OCI-LY7 (cell line): ENCODE measurements at regions not wholly inside any gene's neighbourhood (a gene's known extent, or its start where the extent isn't known, plus 50 kb on each side); places are given as distances from the start of the nearest gene placed in this dataset.

Source experiments
- BruUV-seq: library from RNA; stranded (reverse); fragments of 400-500 nt; replicated peaks from 2 replicates; lab custom pipeline; 2021; lab: Mats Ljungman, UMichigan
- CTCF ChIA-PET: fragments of 300-600 bp; sonication (Branson Sonifier 250); formaldehyde crosslinking; loops from one replicate; lab custom pipeline; 2022; ENCODE audit warnings: antibody characterized with exemption; ENCODE audit not compliant: unreplicated experiment; lab: Charles Lee
- POLR2A ChIA-PET: fragments of 300-600 bp; sonication (Branson Sonifier 250); formaldehyde crosslinking; loops from one replicate; lab custom pipeline; 2022; ENCODE audit warnings: antibody characterized with exemption; lab: Charles Lee
- DNase-seq: peaks from one replicate; pipeline ENCODE4 v3.0.0-alpha.2; 2015; ENCODE audit warnings: low spot score
- H2AFZ ChIP-seq: fragments of 200-600 bp; sonication (generic), shearing (Covaris generic); 2 replicates; pipeline ENCODE4 v1.6.1; 2014; ENCODE audit warnings: mild to moderate bottlenecking, antibody characterized with exemption, low read length, moderate library complexity
- H3K27ac ChIP-seq: fragments of 200-600 bp; sonication (generic); 2 replicates; pipeline ENCODE4 v1.5.1; 2014; ENCODE audit warnings: mixed run types, low read depth, mild to moderate bottlenecking, moderate library complexity, low read length, inconsistent platforms; ENCODE audit not compliant: poor library complexity, severe bottlenecking
- H3K36me3 ChIP-seq: fragments of 200-600 bp; sonication (generic); 2 replicates; pipeline ENCODE4 v1.6.1; 2014; ENCODE audit warnings: mild to moderate bottlenecking, antibody characterized with exemption, low read length, moderate library complexity, mixed read lengths; ENCODE audit not compliant: insufficient read depth
- H3K4me1 ChIP-seq: fragments of 200-600 bp; sonication (generic); 2 replicates; pipeline ENCODE4 v1.5.1; 2014; ENCODE audit warnings: mild to moderate bottlenecking, low read length; ENCODE audit not compliant: insufficient read depth, poor library complexity, severe bottlenecking
- H3K4me2 ChIP-seq: fragments of 200-600 bp; sonication (generic); 2 replicates; pipeline ENCODE4 v1.6.1; 2014; ENCODE audit warnings: mild to moderate bottlenecking, low read length
- H3K4me3 ChIP-seq: fragments of 200-600 bp; sonication (generic); 2 replicates; pipeline ENCODE4 v1.5.1; 2014; ENCODE audit warnings: mild to moderate bottlenecking, low read depth, low read length; ENCODE audit not compliant: poor library complexity, severe bottlenecking
- H3K79me2 ChIP-seq: fragments of 200-600 bp; sonication (generic); 2 replicates; pipeline ENCODE4 v1.6.1; 2016; ENCODE audit warnings: low read depth, mild to moderate bottlenecking, low read length, moderate library complexity, mixed read lengths; ENCODE audit not compliant: insufficient read depth
- H3K9me2 ChIP-seq: fragments of 200-600 bp; sonication (generic); 2 replicates; pipeline ENCODE4 v1.6.1; 2016; ENCODE audit warnings: mild to moderate bottlenecking, low read length, mixed read lengths; ENCODE audit not compliant: insufficient read depth
- H3K9me3 ChIP-seq: fragments of 200-600 bp; sonication (generic); 2 replicates; pipeline ENCODE4 v1.6.1; 2014; ENCODE audit warnings: mild to moderate bottlenecking, mixed run types, low read length, mixed read lengths
- H4K20me1 ChIP-seq: fragments of 200-600 bp; sonication (generic); 2 replicates; pipeline ENCODE4 v1.6.1; 2014; ENCODE audit warnings: mild to moderate bottlenecking, antibody characterized with exemption, low read length, moderate library complexity, mixed read lengths; ENCODE audit not compliant: insufficient read depth
- CTCF ChIP-seq: fragments of 200-600 bp; sonication (generic); conservative IDR thresholded peaks from 2 replicates; pipeline ENCODE4 v1.5.1; 2014; ENCODE audit warnings: mild to moderate bottlenecking, antibody characterized with exemption, low read length, moderate library complexity, mixed read lengths
- EZH2phosphoT487 ChIP-seq: fragments of 200-600 bp; sonication (generic); IDR thresholded peaks from 2 replicates; pipeline ENCODE4 v1.6.1; 2018; ENCODE audit warnings: low read depth, borderline replicate concordance, mild to moderate bottlenecking, mixed run types, antibody characterized with exemption, low read length, moderate library complexity, mixed read lengths
- intact Hi-C: fragments of 100-400 bp; cut with micrococcal nuclease; formaldehyde crosslinking; loops from one replicate; pipeline ENCODE4 v1.10.0; 2022; ENCODE audit not compliant: unreplicated experiment

GRCh38 chr2:223532161-223532560 is 70.0 kb downstream of the SCG2 start:
- ChIA-PET CTCF (no interaction called here), POLR2A (interaction anchor here (0.7 kb wide), 1 partner anchor 373 kb away, joined by 4 read pairs; no protein-coding TSS in a partner anchor)
- Histone ChIP-seq H4K20me1 (no peaks in the 10 kb centered on the region), H3K4me1 (no peaks in the 10 kb centered on the region), H3K4me2 (no peak overlapping the region), H3K79me2 (no peaks in the 10 kb centered on the region), H3K27ac (no peak overlapping the region), H3K4me3 (no peak overlapping the region), H3K9me2 (no peaks in the 10 kb centered on the region; the same call in 1 of the 2 replicates), H3K9me3 (no peaks in the 10 kb centered on the region), H2AFZ (no peak overlapping the region), H3K36me3 (no peaks in the 10 kb centered on the region)
- intact Hi-C loops = no loop called here
- no TSS peak for BruUV-seq
- DNase-seq = no peak
- TF ChIP-seq CTCF (no peak), EZH2phosphoT487 (no peak)

- Histone ChIP-seq H3K9me3 (no peaks in the 10 kb centered on the region), H3K4me2 (no peak overlapping the region), H3K4me1 (no peaks in the 10 kb centered on the region), H3K4me3 (no peak overlapping the region), H3K9me2 (no peaks in the 10 kb centered on the region; the same call in 1 of the 2 replicates), H3K36me3 (no peaks in the 10 kb centered on the region), H2AFZ (no peak overlapping the region), H3K27ac (no peak overlapping the region), H3K79me2 (no peaks in the 10 kb centered on the region), H4K20me1 (no peaks in the 10 kb centered on the region)
- no TSS peak for BruUV-seq
- intact Hi-C loops = no loop called here
- TF ChIP-seq CTCF = no peak
- no peak for TF ChIP-seq EZH2phosphoT487
- no peak for DNase-seq
- POLR2A ChIA-PET = interaction anchor here (0.7 kb wide), 1 partner anchor 374 kb away, joined by 4 read pairs; no protein-coding TSS in a partner anchor
- CTCF ChIA-PET = no interaction called here
These were observed 69.4 kb downstream of the SCG2 start for GRCh38 chr2:223532712-223533111.

GRCh38 chr2:223536546-223536945 is 65.6 kb downstream of the SCG2 start:
- POLR2A ChIA-PET = interaction anchor here (0.6 kb wide), 1 partner anchor 421 kb away, joined by 3 read pairs; no protein-coding TSS in a partner anchor
- Histone ChIP-seq H3K27ac (no peak overlapping the region), H3K9me3 (no peaks in the 10 kb centered on the region), H3K4me1 (no peaks in the 10 kb centered on the region), H3K79me2 (no peaks in the 10 kb centered on the region), H2AFZ (no peak overlapping the region), H3K36me3 (no peaks in the 10 kb centered on the region), H3K9me2 (no peaks in the 10 kb centered on the region; the same call in 1 of the 2 replicates), H3K4me3 (no peak overlapping the region), H3K4me2 (no peak overlapping the region), H4K20me1 (no peaks in the 10 kb centered on the region)
- BruUV-seq = no TSS peak
- intact Hi-C loops = no loop called here
- CTCF ChIA-PET = no interaction called here
- no peak for DNase-seq
- no peak for TF ChIP-seq CTCF
- no peak for TF ChIP-seq EZH2phosphoT487
